ENCODE measurements at regions not wholly inside any gene's neighbourhood (a gene's known extent, or its start where the extent isn't known, plus 50 kb on each side); places are given as distances from the start of the nearest gene placed in this dataset.

DNA sequence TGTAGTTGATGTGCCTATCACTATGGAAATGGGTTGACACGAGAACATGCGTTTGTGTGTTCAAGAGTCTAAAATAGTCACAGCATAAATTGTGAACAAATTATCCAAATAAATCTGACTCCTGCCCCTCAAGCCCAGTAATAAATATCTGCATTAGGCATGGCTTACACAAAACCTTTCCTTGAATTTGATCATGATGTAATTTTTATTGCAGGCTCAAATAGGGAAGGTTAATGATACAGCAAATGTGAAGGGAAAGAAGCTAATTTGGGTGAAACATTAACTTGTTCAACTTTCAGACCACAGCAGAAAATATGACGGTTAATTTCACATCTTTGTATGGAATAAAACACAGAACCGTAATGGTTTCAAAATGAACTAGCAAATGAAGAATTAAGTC lies 74.6 kb downstream of the WNT5A start:
- TF ChIP-seq CEBPB (IDR thresholded peaks at IDR 0.05) (no peak), RAD21 (conservative IDR thresholded peaks at IDR 0.05 in 1 of 2, IDR thresholded peaks at IDR 0.05 in 1 of 2) (no peak), POLR2AphosphoS2 (conservative IDR thresholded peaks at IDR 0.05; ENCODE audit: low read length) (no peak), EHMT2 (IDR thresholded peaks at IDR 0.05; ENCODE audit: low read depth) (no peak), EP300 (IDR thresholded peaks at IDR 0.05) (no peak)
- TF ChIP-seq, protein P1, sequence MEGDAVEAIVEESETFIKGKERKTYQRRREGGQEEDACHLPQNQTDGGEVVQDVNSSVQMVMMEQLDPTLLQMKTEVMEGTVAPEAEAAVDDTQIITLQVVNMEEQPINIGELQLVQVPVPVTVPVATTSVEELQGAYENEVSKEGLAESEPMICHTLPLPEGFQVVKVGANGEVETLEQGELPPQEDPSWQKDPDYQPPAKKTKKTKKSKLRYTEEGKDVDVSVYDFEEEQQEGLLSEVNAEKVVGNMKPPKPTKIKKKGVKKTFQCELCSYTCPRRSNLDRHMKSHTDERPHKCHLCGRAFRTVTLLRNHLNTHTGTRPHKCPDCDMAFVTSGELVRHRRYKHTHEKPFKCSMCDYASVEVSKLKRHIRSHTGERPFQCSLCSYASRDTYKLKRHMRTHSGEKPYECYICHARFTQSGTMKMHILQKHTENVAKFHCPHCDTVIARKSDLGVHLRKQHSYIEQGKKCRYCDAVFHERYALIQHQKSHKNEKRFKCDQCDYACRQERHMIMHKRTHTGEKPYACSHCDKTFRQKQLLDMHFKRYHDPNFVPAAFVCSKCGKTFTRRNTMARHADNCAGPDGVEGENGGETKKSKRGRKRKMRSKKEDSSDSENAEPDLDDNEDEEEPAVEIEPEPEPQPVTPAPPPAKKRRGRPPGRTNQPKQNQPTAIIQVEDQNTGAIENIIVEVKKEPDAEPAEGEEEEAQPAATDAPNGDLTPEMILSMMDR (IDR thresholded peaks at IDR 0.05): no peak
- TF ChIP-seq, protein P2, sequence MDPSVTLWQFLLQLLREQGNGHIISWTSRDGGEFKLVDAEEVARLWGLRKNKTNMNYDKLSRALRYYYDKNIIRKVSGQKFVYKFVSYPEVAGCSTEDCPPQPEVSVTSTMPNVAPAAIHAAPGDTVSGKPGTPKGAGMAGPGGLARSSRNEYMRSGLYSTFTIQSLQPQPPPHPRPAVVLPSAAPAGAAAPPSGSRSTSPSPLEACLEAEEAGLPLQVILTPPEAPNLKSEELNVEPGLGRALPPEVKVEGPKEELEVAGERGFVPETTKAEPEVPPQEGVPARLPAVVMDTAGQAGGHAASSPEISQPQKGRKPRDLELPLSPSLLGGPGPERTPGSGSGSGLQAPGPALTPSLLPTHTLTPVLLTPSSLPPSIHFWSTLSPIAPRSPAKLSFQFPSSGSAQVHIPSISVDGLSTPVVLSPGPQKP (IDR thresholded peaks at IDR 0.05; ENCODE audit: low read depth, low read length): no peak
